HUES6 (cell line): ENCODE measurements at regions not wholly inside any gene's neighbourhood (a gene's known extent, or its start where the extent isn't known, plus 50 kb on each side); places are given as distances from the start of the nearest gene placed in this dataset.

Experiments used
- H3K27ac ChIP-seq: 2 replicates; pipeline ENCODE4 v1.7.0; 2013; ENCODE audit warnings: low read depth, mild to moderate bottlenecking, low read length, inconsistent platforms
- H3K27me3 ChIP-seq: 2 replicates; pipeline ENCODE4 v1.6.1; 2013; ENCODE audit warnings: low read length; ENCODE audit not compliant: control insufficient read depth, insufficient read depth
- H3K36me3 ChIP-seq: 2 replicates; pipeline ENCODE4 v1.6.1; 2013; ENCODE audit warnings: low read length; ENCODE audit not compliant: control insufficient read depth, insufficient read depth
- H3K4me1 ChIP-seq: 2 replicates; pipeline ENCODE4 v1.6.1; 2013; ENCODE audit warnings: low read length; ENCODE audit not compliant: control insufficient read depth, insufficient read depth
- H3K4me3 ChIP-seq: 2 replicates; pipeline ENCODE4 v1.5.1; 2013; ENCODE audit warnings: low read depth, low read length
- H3K9ac ChIP-seq: one replicate; pipeline ENCODE4 v1.6.1; 2013; ENCODE audit warnings: mild to moderate bottlenecking, low read length
- H3K9me3 ChIP-seq: 2 replicates; pipeline ENCODE4 v1.6.1; 2013; ENCODE audit warnings: low read depth, low read length; ENCODE audit not compliant: control insufficient read depth, insufficient read depth

DNA sequence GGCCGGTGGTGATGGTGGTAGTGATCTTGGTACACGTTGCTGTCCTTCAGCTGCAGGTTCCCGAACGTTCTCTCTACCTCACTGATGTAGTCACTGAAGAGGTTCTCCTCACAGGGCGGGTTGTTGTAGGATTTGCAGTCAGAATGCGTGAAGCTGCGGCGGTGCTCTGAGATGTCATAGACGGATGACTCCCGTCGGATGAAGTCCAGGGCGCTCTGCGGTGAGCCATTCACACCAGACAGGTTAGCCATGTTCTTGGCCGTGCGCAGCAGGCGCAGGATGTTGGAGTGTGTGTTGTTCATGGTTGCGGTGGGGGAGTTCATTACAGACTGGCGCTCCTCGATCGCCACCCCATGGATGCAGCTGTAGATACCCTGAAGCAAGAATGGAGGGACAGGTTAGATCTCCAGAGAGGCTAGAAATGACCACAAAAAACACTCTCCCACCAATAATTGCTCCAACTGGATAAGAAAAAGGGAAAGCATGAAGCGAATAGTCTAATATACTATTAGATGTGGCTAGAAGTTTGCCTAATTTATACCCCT is 367.8 kb downstream of the EMP1 start:
- Histone ChIP-seq H3K36me3 (no peaks in the 10 kb centered on the region), H3K4me3 (no peak overlapping the region), H3K9me3 (no peaks in the 10 kb centered on the region), H3K9ac (no peak overlapping the region), H3K27ac (no peak overlapping the region), H3K27me3 (no peaks in the 10 kb centered on the region), H3K4me1 (no peaks in the 10 kb centered on the region)

DNA sequence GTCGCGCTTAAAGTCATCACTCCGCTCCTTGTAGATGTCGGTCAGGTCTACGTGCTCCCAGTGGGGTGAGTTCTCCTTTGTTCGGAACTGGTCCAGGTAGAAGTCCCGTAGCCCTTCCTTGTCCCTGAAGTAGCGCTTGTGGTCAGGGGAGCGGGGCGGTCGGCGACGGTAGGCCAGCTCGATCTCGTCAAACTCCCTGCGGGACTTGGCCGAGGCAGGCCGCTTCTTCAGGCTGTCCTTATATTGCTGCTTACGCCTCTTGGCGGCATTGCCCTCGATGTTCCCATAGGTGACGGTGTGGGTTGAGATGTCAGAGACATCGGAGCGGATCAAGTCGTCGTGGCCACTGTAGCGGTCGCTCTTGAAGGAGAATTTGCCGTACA is 367.2 kb downstream of the EMP1 start:
- no peak overlapping the region for H3K4me3 ChIP-seq
- H3K9me3 ChIP-seq, result no peaks in the 10 kb centered on the region
- no peak overlapping the region for H3K27ac ChIP-seq
- no peaks in the 10 kb centered on the region for H3K4me1 ChIP-seq
- no peak overlapping the region for H3K9ac ChIP-seq
- no peaks in the 10 kb centered on the region for H3K27me3 ChIP-seq
- no peaks in the 10 kb centered on the region for H3K36me3 ChIP-seq

GRCh38 chr12:13562915-13563742 is 366.6 kb downstream of the EMP1 start:
- H3K27ac ChIP-seq, result no peak overlapping the region
- no peak overlapping the region for H3K9ac ChIP-seq
- no peaks in the 10 kb centered on the region for H3K27me3 ChIP-seq
- H3K4me3 ChIP-seq, result no peak overlapping the region
- no peaks in the 10 kb centered on the region for H3K9me3 ChIP-seq
- H3K36me3 ChIP-seq, result no peaks in the 10 kb centered on the region
- H3K4me1 ChIP-seq, result no peaks in the 10 kb centered on the region

- H3K9me3 ChIP-seq, result no peaks in the 10 kb centered on the region
- no peaks in the 10 kb centered on the region for H3K4me1 ChIP-seq
- H3K27me3 ChIP-seq, result no peaks in the 10 kb centered on the region
- no peak overlapping the region for H3K4me3 ChIP-seq
- H3K9ac ChIP-seq, result no peak overlapping the region
- H3K27ac ChIP-seq, result no peak overlapping the region
- no peaks in the 10 kb centered on the region for H3K36me3 ChIP-seq
Observed at GRCh38 chr12:13561923-13562322, 365.4 kb downstream of the EMP1 start.

DNA sequence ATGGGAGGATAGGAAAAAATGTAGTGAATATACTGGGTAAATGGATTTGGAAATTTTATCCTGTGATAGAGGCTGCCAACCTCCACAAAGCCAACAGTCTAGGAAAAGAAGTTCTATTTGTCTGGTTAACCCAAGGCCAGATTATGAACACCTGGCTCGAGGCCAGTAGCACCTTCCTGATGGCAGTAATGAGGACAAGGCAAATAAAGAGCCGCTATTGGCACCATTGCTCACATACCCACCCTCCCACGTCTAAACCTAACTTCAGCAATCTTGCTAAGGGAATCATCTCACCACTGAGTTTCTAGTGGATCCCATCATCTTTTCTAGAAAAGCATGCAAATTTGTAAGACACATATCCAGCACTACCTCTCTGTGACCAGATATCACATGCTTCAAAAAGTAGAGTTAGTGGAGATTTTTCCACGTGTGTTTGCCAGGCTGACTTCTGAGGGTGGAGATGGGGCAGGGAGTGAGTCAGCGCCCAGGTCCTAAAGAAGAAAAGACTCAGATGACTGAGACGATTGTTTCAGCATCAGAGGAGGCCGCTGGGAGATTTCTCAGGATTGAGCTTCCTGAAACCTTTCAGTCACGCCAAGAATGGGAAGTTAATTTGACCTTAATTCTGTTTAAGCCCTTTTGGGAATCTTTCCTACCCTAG is 362.9 kb downstream of the EMP1 start:
- no peaks in the 10 kb centered on the region for H3K4me1 ChIP-seq
- H3K27me3 ChIP-seq, result no peaks in the 10 kb centered on the region
- no peaks in the 10 kb centered on the region for H3K36me3 ChIP-seq
- no peaks in the 10 kb centered on the region for H3K9me3 ChIP-seq
- H3K9ac ChIP-seq, result no peak overlapping the region
- no peak overlapping the region for H3K4me3 ChIP-seq
- H3K27ac ChIP-seq, result no peak overlapping the region

GRCh38 chr12:13552830-13553229 is 356.3 kb downstream of the EMP1 start:
- H3K9me3 ChIP-seq, result no peaks in the 10 kb centered on the region
- no peaks in the 10 kb centered on the region for H3K36me3 ChIP-seq
- H3K4me3 ChIP-seq, result no peak overlapping the region
- H3K27ac ChIP-seq, result no peak overlapping the region
- H3K4me1 ChIP-seq, result no peaks in the 10 kb centered on the region
- H3K9ac ChIP-seq, result no peak overlapping the region
- H3K27me3 ChIP-seq, result no peaks in the 10 kb centered on the region

GRCh38 chr12:13547283-13547682 is 350.8 kb downstream of the EMP1 start:
- no peaks in the 10 kb centered on the region for H3K27me3 ChIP-seq

DNA sequence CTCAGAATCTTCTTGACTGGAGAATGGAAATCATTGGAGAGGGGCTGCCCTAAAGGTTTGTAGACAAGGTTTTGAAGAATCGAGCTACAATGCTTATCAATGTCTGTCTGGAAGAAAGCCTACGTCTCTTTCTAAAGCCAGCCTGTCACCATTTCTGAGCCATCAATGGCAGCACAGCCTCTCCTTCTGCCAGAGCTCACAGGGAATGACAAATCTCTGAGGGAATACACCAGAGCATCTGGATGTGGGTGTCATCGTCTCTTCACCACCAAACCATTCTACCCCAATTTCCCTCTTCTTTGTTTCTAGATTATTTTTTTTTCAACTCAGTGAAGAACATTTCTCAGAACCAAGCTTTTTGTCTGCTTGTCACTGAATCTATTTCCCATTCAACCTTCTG is 349.7 kb downstream of the EMP1 start:
- H3K9me3 ChIP-seq, result no peaks in the 10 kb centered on the region

More at GRCh38 chr12:13547283-13547682, 350.8 kb downstream of the EMP1 start:
- H3K36me3 ChIP-seq, result no peaks in the 10 kb centered on the region
- H3K4me1 ChIP-seq, result no peaks in the 10 kb centered on the region
- H3K9ac ChIP-seq, result no peak overlapping the region
- H3K4me3 ChIP-seq, result no peak overlapping the region
- H3K9me3 ChIP-seq, result no peaks in the 10 kb centered on the region
- no peak overlapping the region for H3K27ac ChIP-seq

DNA sequence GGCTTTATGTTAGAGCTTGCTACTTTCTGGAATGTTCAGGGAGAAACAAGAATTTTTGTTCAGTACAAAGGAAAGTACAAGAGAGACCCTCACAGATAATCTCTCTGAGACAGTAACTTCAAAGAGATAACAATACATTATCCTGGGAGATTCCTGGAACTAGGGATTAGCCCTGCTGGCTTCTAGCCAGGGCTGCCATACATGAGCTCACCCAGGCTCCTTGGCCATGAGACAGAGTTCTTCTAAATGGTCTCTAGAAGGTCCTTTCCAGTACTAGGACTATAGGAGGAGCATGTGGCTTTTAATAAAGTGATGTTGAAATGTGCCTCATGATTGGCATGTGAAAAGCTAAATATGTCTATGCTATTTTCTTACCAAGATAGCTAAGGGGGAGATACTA is 342.5 kb downstream of the EMP1 start:
- peaks cover 5% of the 10 kb centered on the region for H3K4me1 ChIP-seq
- H3K27me3 ChIP-seq, result no peaks in the 10 kb centered on the region
- no peaks in the 10 kb centered on the region for H3K9me3 ChIP-seq
- no peak overlapping the region for H3K4me3 ChIP-seq
- no peak overlapping the region for H3K9ac ChIP-seq
- H3K36me3 ChIP-seq, result no peaks in the 10 kb centered on the region
- no peak overlapping the region for H3K27ac ChIP-seq

More for the DNA sequence above, 349.7 kb downstream of the EMP1 start:
- H3K27ac ChIP-seq, result no peak overlapping the region
- H3K9ac ChIP-seq, result no peak overlapping the region
- H3K4me1 ChIP-seq, result no peaks in the 10 kb centered on the region
- no peak overlapping the region for H3K4me3 ChIP-seq
- no peaks in the 10 kb centered on the region for H3K27me3 ChIP-seq
- no peaks in the 10 kb centered on the region for H3K36me3 ChIP-seq

- H3K9ac ChIP-seq, result no peak overlapping the region
- H3K9me3 ChIP-seq, result no peaks in the 10 kb centered on the region
- no peaks in the 10 kb centered on the region for H3K27me3 ChIP-seq
- no peaks in the 10 kb centered on the region for H3K36me3 ChIP-seq
- H3K27ac ChIP-seq, result no peak overlapping the region
- H3K4me3 ChIP-seq, result no peak overlapping the region
- H3K4me1 ChIP-seq, result peaks cover 5% of the 10 kb centered on the region
Observed at GRCh38 chr12:13538136-13538535, 341.6 kb downstream of the EMP1 start.

DNA sequence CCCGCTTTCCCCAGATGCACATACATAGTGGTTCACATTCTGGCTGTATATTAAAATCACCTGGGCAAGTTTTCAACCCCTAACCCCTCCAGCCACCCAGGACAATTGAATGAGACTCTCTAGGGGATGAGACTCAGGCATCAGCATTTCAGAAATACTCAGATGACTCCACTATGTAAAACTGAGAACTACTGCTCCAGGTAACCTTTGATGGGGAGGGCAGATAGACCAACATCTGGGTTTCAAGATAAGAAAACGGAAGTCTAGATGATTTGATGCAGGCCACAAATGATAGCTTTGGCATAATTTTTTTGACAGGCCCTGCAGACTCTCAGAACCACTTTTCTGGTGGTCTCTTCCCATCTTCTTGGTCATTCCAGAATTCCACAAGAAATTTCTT is 341.1 kb downstream of the EMP1 start:
- no peak overlapping the region for H3K27ac ChIP-seq
- H3K27me3 ChIP-seq, result no peaks in the 10 kb centered on the region
- H3K4me3 ChIP-seq, result no peak overlapping the region
- peaks cover 5% of the 10 kb centered on the region for H3K4me1 ChIP-seq
- no peak overlapping the region for H3K9ac ChIP-seq
- no peaks in the 10 kb centered on the region for H3K36me3 ChIP-seq
- H3K9me3 ChIP-seq, result no peaks in the 10 kb centered on the region
